ENCODE measurements at regions not wholly inside any gene's neighbourhood (a gene's known extent, or its start where the extent isn't known, plus 50 kb on each side); places are given as distances from the start of the nearest gene placed in this dataset.

GRCh38 chr2:198405311-198405710 is 600.9 kb downstream of the PLCL1 start:
- Histone ChIP-seq H3K9me3 (no peaks in the 10 kb centered on the region), H3K27ac (ENCODE audit: low read depth in 2 of 2, low read length in 1 of 2) (no peak overlapping the region), H3K9me2 (no peaks in the 10 kb centered on the region), H3K4me3 (ENCODE audit: low read depth in 2 of 2, low read length in 1 of 2) (no peak overlapping the region), H3K9ac (no peak overlapping the region), H3K27me3 (ENCODE audit: insufficient read depth) (peaks cover under 1% of the 10 kb centered on the region), H4K20me1 (ENCODE audit: insufficient read depth) (no peaks in the 10 kb centered on the region), H3K36me3 (replicated peaks in 1 of 2; ENCODE audit: control insufficient read depth in 1 of 2, insufficient read depth in 2 of 2, low read length in 1 of 2) (no peaks in the 10 kb centered on the region), H2AFZ (ENCODE audit: low read depth) (no peak overlapping the region), H3K79me2 (ENCODE audit: insufficient read depth) (no peaks in the 10 kb centered on the region), H3F3A (replicated peaks; ENCODE audit: insufficient read depth) (no peaks in the 10 kb centered on the region), H3K4me2 (no peak overlapping the region), H3K4me1 (ENCODE audit: control insufficient read depth in 1 of 2, insufficient read depth in 2 of 2, low read depth in 1 of 2, low read length in 1 of 2) (no peaks in the 10 kb centered on the region)
- TF ChIP-seq REST (IDR thresholded peaks at IDR 0.05; ENCODE audit: low read depth, low read length) (no peak), USF1 (IDR thresholded peaks at IDR 0.05; ENCODE audit: borderline replicate concordance, low read depth) (no peak), POLR2AphosphoS5 (IDR thresholded peaks at IDR 0.05; ENCODE audit: low read depth, low read length) (no peak)
- POLR2A ChIA-PET: no interaction called here
- DNase-seq: no peak
- CTCF ChIA-PET: no interaction called here

- H3F3A ChIP-seq (replicated peaks; ENCODE audit: insufficient read depth): no peaks in the 10 kb centered on the region
- no peak overlapping the region for H3K27ac ChIP-seq (ENCODE audit: low read depth in 2 of 2, low read length in 1 of 2)
- ChIA-PET CTCF (interaction anchor here (0.8 kb wide), 1 partner anchor 27 kb away, joined by 3 read pairs; no protein-coding TSS in a partner anchor), POLR2A (no interaction called here)
- H3K27me3 ChIP-seq (ENCODE audit: insufficient read depth): no peaks in the 10 kb centered on the region; the same call in 1 of the 2 replicates
- no peak overlapping the region for H2AFZ ChIP-seq (ENCODE audit: low read depth)
- H3K9ac ChIP-seq: no peak overlapping the region
- H3K4me3 ChIP-seq (ENCODE audit: low read depth in 2 of 2, low read length in 1 of 2): no peak overlapping the region
- no peaks in the 10 kb centered on the region for H3K4me1 ChIP-seq (ENCODE audit: control insufficient read depth in 1 of 2, insufficient read depth in 2 of 2, low read depth in 1 of 2, low read length in 1 of 2)
- no peaks in the 10 kb centered on the region for H3K79me2 ChIP-seq (ENCODE audit: insufficient read depth)
- no peaks in the 10 kb centered on the region for H4K20me1 ChIP-seq (ENCODE audit: insufficient read depth)
- no peaks in the 10 kb centered on the region for H3K9me3 ChIP-seq
- no peak for DNase-seq
- no peak overlapping the region for H3K4me2 ChIP-seq
- TF ChIP-seq EP300 (IDR thresholded peaks at IDR 0.05; ENCODE audit: borderline replicate concordance in 1 of 2, low read depth in 1 of 2, low read length in 1 of 2): no peak
- no peak for TF ChIP-seq TEAD4 (IDR thresholded peaks at IDR 0.05; ENCODE audit: borderline replicate concordance, insufficient read depth)
- TF ChIP-seq EZH2phosphoT487 (IDR thresholded peaks at IDR 0.05; ENCODE audit: borderline replicate concordance, low read depth): no peak
- no peak for TF ChIP-seq ELF1 (IDR thresholded peaks at IDR 0.05)
- TF ChIP-seq GATA2 (CRISPR knock-in tag; IDR thresholded peaks at IDR 0.05): no peak
- TF ChIP-seq USF2 (IDR thresholded peaks at IDR 0.05; ENCODE audit: borderline replicate concordance, low read depth, low read length): no peak
- TF ChIP-seq SMC3 (IDR thresholded peaks at IDR 0.05; ENCODE audit: low read depth, low read length): no peak
- TF ChIP-seq POLR2AphosphoS5 (IDR thresholded peaks at IDR 0.05; ENCODE audit: low read depth, low read length): no peak
- TF ChIP-seq SIN3A (IDR thresholded peaks at IDR 0.05; ENCODE audit: borderline replicate concordance, low read depth, low read length): no peak
- TF ChIP-seq FOXJ3 (CRISPR knock-in tag; IDR thresholded peaks at IDR 0.05): no peak
- TF ChIP-seq TCF12 (IDR thresholded peaks at IDR 0.05): no peak
- TF ChIP-seq FOSL2 (IDR thresholded peaks at IDR 0.05; ENCODE audit: borderline replicate concordance, low read depth): no peak
- no peak for TF ChIP-seq MAX (IDR thresholded peaks at IDR 0.05; ENCODE audit: low read depth)
- TF ChIP-seq NFIC (IDR thresholded peaks at IDR 0.05; ENCODE audit: borderline replicate concordance): no peak
- no peak for TF ChIP-seq JUND (IDR thresholded peaks at IDR 0.05)
- TF ChIP-seq FOXM1 (IDR thresholded peaks at IDR 0.05; ENCODE audit: low read depth): no peak
- no peak for TF ChIP-seq IRF3 (IDR thresholded peaks at IDR 0.05; ENCODE audit: low read depth, low read length)
- TF ChIP-seq MXI1 (IDR thresholded peaks at IDR 0.05; ENCODE audit: low read depth, low read length): no peak
- no peak for TF ChIP-seq ZBTB33 (IDR thresholded peaks at IDR 0.05; ENCODE audit: borderline replicate concordance, low read depth)
- no peaks in the 10 kb centered on the region for H3K9me2 ChIP-seq
- WGBS (ENCODE audit: low lambda C conversion rate): 4% methylated on average over 1 of the region's 1 CpG
- H3K36me3 ChIP-seq (replicated peaks in 1 of 2; ENCODE audit: control insufficient read depth in 1 of 2, insufficient read depth in 2 of 2, low read length in 1 of 2): no peaks in the 10 kb centered on the region
Observed at GRCh38 chr2:198401644-198402043, 597.3 kb downstream of the PLCL1 start.
